A673 (cell line): ENCODE measurements at regions not wholly inside any gene's neighbourhood (a gene's known extent, or its start where the extent isn't known, plus 50 kb on each side); places are given as distances from the start of the nearest gene placed in this dataset.

Experiments used
- CTCF ChIP-seq: fragments of 300-800, 200-600 bp; sonication (generic); conservative IDR thresholded peaks from 2 replicates; pipeline ENCODE4 v1.5.1; 2017; ENCODE audit warnings: low read depth, mild to moderate bottlenecking, antibody characterized with exemption, low read length, moderate library complexity, mixed read lengths
- EZH2 ChIP-seq: fragments of 200-600 bp; sonication (generic); IDR thresholded peaks from 2 replicates; pipeline ENCODE4 v1.6.1; 2017; ENCODE audit warnings: borderline replicate concordance, low read depth, mild to moderate bottlenecking, mixed read lengths, antibody characterized with exemption, low read length; ENCODE audit not compliant: poor library complexity, severe bottlenecking

- TF ChIP-seq CTCF: no peak
- TF ChIP-seq EZH2: no peak
Measured at GRCh38 chr6:21295506-21296240, 297.9 kb upstream of the SOX4 start.
